IMR-90 (cell line): ENCODE measurements at regions not wholly inside any gene's neighbourhood (a gene's known extent, or its start where the extent isn't known, plus 50 kb on each side); places are given as distances from the start of the nearest gene placed in this dataset.

Source experiments
- ATAC-seq: fragments of 200-7000 bp; cut with Tn5 transposase; 2 replicates; pipeline ENCODE4 v1.9.1; 2020; ENCODE audit warnings: low read depth, mild to moderate bottlenecking, moderate library complexity
- BruUV-seq: library from RNA; stranded (reverse); fragments of 400-500 nt; replicated peaks from 2 replicates; lab custom pipeline; 2021; lab: Mats Ljungman, UMichigan
- CTCF ChIA-PET: fragments of 300-600 bp; formaldehyde crosslinking; extraction: SDS; loops from one replicate; lab custom pipeline; 2021; ENCODE audit warnings: antibody characterized with exemption; lab: Yijun Ruan, JAX
- POLR2A ChIA-PET: fragments of 300-600 bp; sonication (Branson Sonifier 250); formaldehyde crosslinking; loops from one replicate; lab custom pipeline; 2022; ENCODE audit warnings: antibody characterized with exemption; ENCODE audit not compliant: unreplicated experiment; lab: Charles Lee
- DNase-seq: peaks from one replicate; pipeline ENCODE4 v3.0.0; 2013
- H2AFZ ChIP-seq: replicated peaks from 2 replicates; pipeline ENCODE3; 2013; ENCODE audit warnings: low read length, mild to moderate bottlenecking; ENCODE audit not compliant: poor library complexity
- H2AK5ac ChIP-seq: 2 replicates; pipeline ENCODE4 v1.6.1; 2013; ENCODE audit warnings: low read depth, low read length, inconsistent platforms
- H2AK9ac ChIP-seq: replicated peaks from 2 replicates; pipeline ENCODE3; 2013; ENCODE audit warnings: mild to moderate bottlenecking, low read depth, low read length, moderate library complexity; ENCODE audit not compliant: poor library complexity
- H2BK120ac ChIP-seq: 2 replicates; pipeline ENCODE4 v1.6.1; 2013; ENCODE audit warnings: low read depth, low read length, inconsistent platforms
- H2BK15ac ChIP-seq: 3 replicates; pipeline ENCODE4 v1.6.1; 2013; ENCODE audit warnings: low read depth, low read length, inconsistent platforms
- H2BK20ac ChIP-seq: 2 replicates; pipeline ENCODE4 v1.6.1; 2013; ENCODE audit warnings: low read depth, mild to moderate bottlenecking, inconsistent platforms, low read length, moderate library complexity
- H2BK5ac ChIP-seq: 2 replicates; pipeline ENCODE4 v1.6.1; 2013; ENCODE audit warnings: mild to moderate bottlenecking, low read depth, low read length, inconsistent platforms; ENCODE audit not compliant: poor library complexity, severe bottlenecking
- H3K14ac ChIP-seq: replicated peaks from 2 replicates; pipeline ENCODE4 v1.6.1; 2013; ENCODE audit warnings: low read depth, low read length, inconsistent platforms
- H3K18ac ChIP-seq: 2 replicates; pipeline ENCODE4 v1.6.1; 2013; ENCODE audit warnings: low read depth, low read length, control low read depth
- H3K23ac ChIP-seq: 2 replicates; pipeline ENCODE4 v1.6.1; 2013; ENCODE audit warnings: low read depth, low read length, inconsistent platforms
- H3K27ac ChIP-seq: 2 replicates; pipeline ENCODE4 v1.5.1; 2013; ENCODE audit warnings: mild to moderate bottlenecking, control low read depth, low read length; ENCODE audit not compliant: insufficient read depth
- H3K27me3 ChIP-seq: 2 replicates; pipeline ENCODE4 v1.6.1; 2013; ENCODE audit warnings: low read length; ENCODE audit not compliant: control insufficient read depth, insufficient read depth
- H3K36me3 ChIP-seq: 2 replicates; pipeline ENCODE4 v1.6.1; 2013; ENCODE audit warnings: low read length, mixed read lengths; ENCODE audit not compliant: control insufficient read depth, insufficient read depth
- H3K4ac ChIP-seq: 2 replicates; pipeline ENCODE4 v1.6.1; 2013; ENCODE audit warnings: low read depth, low read length, inconsistent platforms
- H3K4me1 ChIP-seq: 2 replicates; pipeline ENCODE4 v1.6.1; 2013; ENCODE audit warnings: low read length, mixed read lengths; ENCODE audit not compliant: control insufficient read depth, insufficient read depth
- H3K4me2 ChIP-seq: 2 replicates; pipeline ENCODE4 v1.6.1; 2013; ENCODE audit warnings: low read depth, mild to moderate bottlenecking, control low read depth, low read length, moderate library complexity
- H3K4me3 ChIP-seq: 2 replicates; pipeline ENCODE4 v1.5.1; 2013; ENCODE audit warnings: low read depth, mild to moderate bottlenecking, control low read depth, low read length, moderate library complexity; ENCODE audit not compliant: insufficient read depth
- H3K56ac ChIP-seq: 2 replicates; pipeline ENCODE4 v1.6.1; 2013; ENCODE audit warnings: low read length, inconsistent platforms; ENCODE audit not compliant: insufficient read depth; ENCODE audit errors: extremely low read depth
- H3K79me1 ChIP-seq, 2 experiments: 2 replicates each; pipeline ENCODE4 v1.6.1; 2013; ENCODE audit warnings: low read length in 2 of 2, inconsistent platforms in 1 of 2, low read depth in 1 of 2
- H3K9ac ChIP-seq: 2 replicates; pipeline ENCODE4 v1.6.1; 2013; ENCODE audit warnings: low read depth, low read length, control low read depth
- H3K9me1 ChIP-seq: 2 replicates; pipeline ENCODE4 v1.6.1; 2013; ENCODE audit warnings: low read length, inconsistent platforms; ENCODE audit not compliant: insufficient read depth
- H3K9me3 ChIP-seq: 2 replicates; pipeline ENCODE4 v1.6.1; 2013; ENCODE audit warnings: low read length; ENCODE audit not compliant: control insufficient read depth, insufficient read depth
- H4K20me1 ChIP-seq: 2 replicates; pipeline ENCODE4 v1.6.1; 2013; ENCODE audit warnings: low read length, inconsistent platforms; ENCODE audit not compliant: insufficient read depth
- H4K5ac ChIP-seq: 2 replicates; pipeline ENCODE4 v1.6.1; 2013; ENCODE audit warnings: mild to moderate bottlenecking, low read depth, low read length, control low read depth
- H4K8ac ChIP-seq, 2 experiments: 2 replicates each; pipeline ENCODE4 v1.6.1; 2013; ENCODE audit warnings: low read depth in 2 of 2, low read length in 2 of 2, control low read depth in 1 of 2, inconsistent platforms in 1 of 2
- H4K91ac ChIP-seq: 2 replicates; pipeline ENCODE4 v1.6.1; 2013; ENCODE audit warnings: low read depth, low read length, inconsistent platforms; ENCODE audit not compliant: insufficient read depth
- BHLHE40 ChIP-seq: fragments of 150-350 bp; IDR thresholded peaks from 2 replicates; pipeline ENCODE4 v1.6.1; 2016; ENCODE audit warnings: mild to moderate bottlenecking, low read depth, low read length
- CEBPB ChIP-seq: IDR thresholded peaks from 2 replicates; pipeline ENCODE4 v1.6.1; 2012; ENCODE audit warnings: low read depth, low read length, improper control_type of control experiment
- CHD1 ChIP-seq: IDR thresholded peaks from 2 replicates; pipeline ENCODE4 v1.6.1; 2012; ENCODE audit warnings: low read depth, low read length, improper control_type of control experiment
- CTCF ChIP-seq: conservative IDR thresholded peaks from 2 replicates; pipeline ENCODE4 v1.5.1; 2012; ENCODE audit warnings: mild to moderate bottlenecking, low read depth, low read length, improper control_type of control experiment
- ELK1 ChIP-seq: fragments of 150-350 bp; IDR thresholded peaks from 2 replicates; pipeline ENCODE4 v1.6.1; 2016; ENCODE audit warnings: low read depth, mild to moderate bottlenecking, low read length, moderate library complexity, borderline replicate concordance
- FOS ChIP-seq: fragments of 150-350 bp; IDR thresholded peaks from 2 replicates; pipeline ENCODE4 v1.6.1; 2016; ENCODE audit warnings: low read depth, low read length
- MAFK ChIP-seq: IDR thresholded peaks from 2 replicates; pipeline ENCODE4 v1.6.1; 2012; ENCODE audit warnings: low read depth, low read length, improper control_type of control experiment
- MAZ ChIP-seq: IDR thresholded peaks from 2 replicates; pipeline ENCODE4 v1.6.1; 2012; ENCODE audit warnings: low read depth, mild to moderate bottlenecking, low read length, improper control_type of control experiment, moderate library complexity, borderline replicate concordance
- MXI1 ChIP-seq: IDR thresholded peaks from 2 replicates; pipeline ENCODE4 v1.6.1; 2012; ENCODE audit warnings: low read depth, mild to moderate bottlenecking, low read length, moderate library complexity, borderline replicate concordance
- NFE2L2 ChIP-seq: fragments of 150-350 bp; IDR thresholded peaks from 2 replicates; pipeline ENCODE4 v1.6.1; 2016; ENCODE audit warnings: low read depth, mild to moderate bottlenecking, low read length
- POLR2A ChIP-seq: IDR thresholded peaks from 2 replicates; pipeline ENCODE4 v1.6.1; 2012; ENCODE audit warnings: mild to moderate bottlenecking, low read depth, low read length
- RAD21 ChIP-seq: IDR thresholded peaks from 2 replicates; pipeline ENCODE4 v1.6.1; 2012; ENCODE audit warnings: low read length, improper control_type of control experiment
- RCOR1 ChIP-seq: IDR thresholded peaks from 2 replicates; pipeline ENCODE4 v1.6.1; 2012; ENCODE audit warnings: mild to moderate bottlenecking, low read length, improper control_type of control experiment; ENCODE audit not compliant: insufficient replicate concordance
- RFX5 ChIP-seq: IDR thresholded peaks from 2 replicates; pipeline ENCODE4 v1.8.0; 2012; ENCODE audit warnings: low read depth, mild to moderate bottlenecking, low read length, moderate library complexity
- SMC3 ChIP-seq: fragments of 150-350 bp; IDR thresholded peaks from 2 replicates; pipeline ENCODE4 v1.6.1; 2016; ENCODE audit warnings: low read depth, mild to moderate bottlenecking, antibody characterized with exemption, low read length, moderate library complexity
- USF2 ChIP-seq: fragments of 150-350 bp; IDR thresholded peaks from 2 replicates; pipeline ENCODE4 v1.6.1; 2017; ENCODE audit warnings: mild to moderate bottlenecking, antibody characterized with exemption, low read length, low read depth
- WGBS, 2 experiments: methylation state at CpG; one replicate each; pipeline versions ENCODE4 v1.1.5 to v1.1.7; 2013; ENCODE audit warnings: missing lambda C conversion rate in 2 of 2; ENCODE audit not compliant: insufficient read length in 1 of 2; ENCODE audit errors: extremely low coverage in 2 of 2; 5-methylcytosine and 5-hydroxymethylcytosine counted together
- dilution Hi-C: fragments of 300-500 bp; cut with HindIII; formaldehyde crosslinking; loops from one replicate; pipeline ENCODE4 v1.14.3; 2018; ENCODE audit warnings: low sequenced_read_pairs; ENCODE audit not compliant: unreplicated experiment
- in situ Hi-C: fragments of 300-500 bp; cut with MboI; formaldehyde crosslinking; loops from 3 replicates; pipeline ENCODE4 v1.14.3; 2019; ENCODE audit warnings: low sequenced_read_pairs, inconsistent platforms, mixed read lengths
- intact Hi-C: fragments of 100-400 bp; cut with micrococcal nuclease; formaldehyde crosslinking; loops from 2 replicates; pipeline ENCODE4 v1.10.0; 2022

- no peak overlapping the region for H2BK5ac ChIP-seq
- no peak overlapping the region for H2BK20ac ChIP-seq
- H4K20me1 ChIP-seq: no peaks in the 10 kb centered on the region
- no peak overlapping the region for H3K23ac ChIP-seq
- H2AFZ ChIP-seq: no peak overlapping the region
- H3K9me1 ChIP-seq: no peaks in the 10 kb centered on the region
- no peak overlapping the region for H3K14ac ChIP-seq
- H4K5ac ChIP-seq: no peak overlapping the region
- H3K4me2 ChIP-seq: no peak overlapping the region
- no peaks in the 10 kb centered on the region for H3K4me1 ChIP-seq
- no peak overlapping the region for H3K4ac ChIP-seq
- H3K27ac ChIP-seq: no peak overlapping the region
- H3K9me3 ChIP-seq: peaks cover 3% of the 10 kb centered on the region; the same call in 1 of the 2 replicates
- H2AK9ac ChIP-seq: no peak overlapping the region
- H3K36me3 ChIP-seq: no peaks in the 10 kb centered on the region
- WGBS, 2 experiments: no CpG with 5 or more reads among the region's 5 CpGs
- no peak overlapping the region for H2AK5ac ChIP-seq
- no peaks in the 10 kb centered on the region for H3K27me3 ChIP-seq
- intact Hi-C loops (no loop called here), in situ Hi-C loops (no loop called here), dilution Hi-C loops (no loop called here)
- no peak overlapping the region for H2BK15ac ChIP-seq
- no peak overlapping the region for H3K9ac ChIP-seq
- no peak overlapping the region for H3K4me3 ChIP-seq
- ChIA-PET POLR2A (no interaction called here), CTCF (no interaction called here)
- no peak overlapping the region for H3K18ac ChIP-seq
- no peak overlapping the region for H4K91ac ChIP-seq
- no peak overlapping the region for H2BK120ac ChIP-seq
- ATAC-seq (no peak), DNase-seq (no peak)
- H3K79me1 ChIP-seq: no peaks in the 10 kb centered on the region
- H4K8ac ChIP-seq: no peak overlapping the region
- H3K56ac ChIP-seq: no peak overlapping the region
- BruUV-seq: no TSS peak
- TF ChIP-seq RFX5: no peak
- no peak for TF ChIP-seq USF2
- no peak for TF ChIP-seq BHLHE40
- no peak for TF ChIP-seq RAD21
- no peak for TF ChIP-seq FOS
- no peak for TF ChIP-seq CTCF
- no peak for TF ChIP-seq CEBPB
- no peak for TF ChIP-seq CHD1
- no peak for TF ChIP-seq SMC3
- TF ChIP-seq RCOR1: no peak
- TF ChIP-seq MXI1: no peak
- TF ChIP-seq POLR2A: no peak
- no peak for TF ChIP-seq NFE2L2
- TF ChIP-seq ELK1: no peak
- TF ChIP-seq MAZ: no peak
- TF ChIP-seq MAFK: no peak
Observed at GRCh38 chr12:89169321-89169720, 183.0 kb downstream of the DUSP6 start.
